ENCODE measurements at regions not wholly inside any gene's neighbourhood (a gene's known extent, or its start where the extent isn't known, plus 50 kb on each side); places are given as distances from the start of the nearest gene placed in this dataset.

GRCh38 chr9:89961616-89962341 lies 357.0 kb downstream of the GADD45G start:
- TF ChIP-seq POLR2A (IDR thresholded peaks at IDR 0.05) (no peak), CTCF (IDR thresholded peaks at IDR 0.05) (no peak)
